ENCODE measurements at regions not wholly inside any gene's neighbourhood (a gene's known extent, or its start where the extent isn't known, plus 50 kb on each side); places are given as distances from the start of the nearest gene placed in this dataset.

DNA sequence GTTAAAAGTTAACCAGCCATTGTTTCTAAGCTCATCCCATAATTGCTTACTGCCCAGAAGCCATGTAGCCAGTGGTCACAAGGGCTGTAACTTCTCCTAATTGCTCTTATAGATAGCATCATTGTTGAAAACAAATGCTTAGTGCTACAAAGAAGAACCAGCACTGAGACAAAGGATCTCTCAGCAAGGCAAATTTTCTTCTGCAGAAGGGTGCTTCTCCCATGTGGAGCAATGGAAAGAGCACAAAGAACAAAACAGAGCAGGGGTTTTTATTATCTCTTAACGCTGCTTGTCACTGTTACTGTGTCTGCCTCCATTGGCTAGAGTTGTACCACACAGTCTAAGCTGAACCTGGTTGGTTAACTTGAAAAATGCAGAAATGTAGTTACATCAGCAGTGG is 1036.8 kb downstream of the UQCRFS1 start:
- TF ChIP-seq POLR2A (IDR thresholded peaks at IDR 0.05), result no peak
- TF ChIP-seq, protein P1, sequence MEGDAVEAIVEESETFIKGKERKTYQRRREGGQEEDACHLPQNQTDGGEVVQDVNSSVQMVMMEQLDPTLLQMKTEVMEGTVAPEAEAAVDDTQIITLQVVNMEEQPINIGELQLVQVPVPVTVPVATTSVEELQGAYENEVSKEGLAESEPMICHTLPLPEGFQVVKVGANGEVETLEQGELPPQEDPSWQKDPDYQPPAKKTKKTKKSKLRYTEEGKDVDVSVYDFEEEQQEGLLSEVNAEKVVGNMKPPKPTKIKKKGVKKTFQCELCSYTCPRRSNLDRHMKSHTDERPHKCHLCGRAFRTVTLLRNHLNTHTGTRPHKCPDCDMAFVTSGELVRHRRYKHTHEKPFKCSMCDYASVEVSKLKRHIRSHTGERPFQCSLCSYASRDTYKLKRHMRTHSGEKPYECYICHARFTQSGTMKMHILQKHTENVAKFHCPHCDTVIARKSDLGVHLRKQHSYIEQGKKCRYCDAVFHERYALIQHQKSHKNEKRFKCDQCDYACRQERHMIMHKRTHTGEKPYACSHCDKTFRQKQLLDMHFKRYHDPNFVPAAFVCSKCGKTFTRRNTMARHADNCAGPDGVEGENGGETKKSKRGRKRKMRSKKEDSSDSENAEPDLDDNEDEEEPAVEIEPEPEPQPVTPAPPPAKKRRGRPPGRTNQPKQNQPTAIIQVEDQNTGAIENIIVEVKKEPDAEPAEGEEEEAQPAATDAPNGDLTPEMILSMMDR (IDR thresholded peaks at IDR 0.05 in 4 of 5, conservative IDR thresholded peaks at IDR 0.05 in 1 of 5), result no peak

Data from gastrocnemius medialis (tissue), 4 donors.